ENCODE measurements at regions not wholly inside any gene's neighbourhood (a gene's known extent, or its start where the extent isn't known, plus 50 kb on each side); places are given as distances from the start of the nearest gene placed in this dataset.
"Not testable (repeated sequence)": the region's sequence is repeated elsewhere in the genome, so short reads cannot be mapped to it uniquely, and the experiment has no call there.

GRCh38 chr1:244296003-244296402 lies 155.7 kb downstream of the ADSS2 start:
- DNase-seq (ENCODE audit: low spot score) = no peak
- TF ChIP-seq, protein P1, sequence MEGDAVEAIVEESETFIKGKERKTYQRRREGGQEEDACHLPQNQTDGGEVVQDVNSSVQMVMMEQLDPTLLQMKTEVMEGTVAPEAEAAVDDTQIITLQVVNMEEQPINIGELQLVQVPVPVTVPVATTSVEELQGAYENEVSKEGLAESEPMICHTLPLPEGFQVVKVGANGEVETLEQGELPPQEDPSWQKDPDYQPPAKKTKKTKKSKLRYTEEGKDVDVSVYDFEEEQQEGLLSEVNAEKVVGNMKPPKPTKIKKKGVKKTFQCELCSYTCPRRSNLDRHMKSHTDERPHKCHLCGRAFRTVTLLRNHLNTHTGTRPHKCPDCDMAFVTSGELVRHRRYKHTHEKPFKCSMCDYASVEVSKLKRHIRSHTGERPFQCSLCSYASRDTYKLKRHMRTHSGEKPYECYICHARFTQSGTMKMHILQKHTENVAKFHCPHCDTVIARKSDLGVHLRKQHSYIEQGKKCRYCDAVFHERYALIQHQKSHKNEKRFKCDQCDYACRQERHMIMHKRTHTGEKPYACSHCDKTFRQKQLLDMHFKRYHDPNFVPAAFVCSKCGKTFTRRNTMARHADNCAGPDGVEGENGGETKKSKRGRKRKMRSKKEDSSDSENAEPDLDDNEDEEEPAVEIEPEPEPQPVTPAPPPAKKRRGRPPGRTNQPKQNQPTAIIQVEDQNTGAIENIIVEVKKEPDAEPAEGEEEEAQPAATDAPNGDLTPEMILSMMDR (IDR thresholded peaks at IDR 0.05; ENCODE audit: extremely low read depth, missing control alignments) = no peak

DNA sequence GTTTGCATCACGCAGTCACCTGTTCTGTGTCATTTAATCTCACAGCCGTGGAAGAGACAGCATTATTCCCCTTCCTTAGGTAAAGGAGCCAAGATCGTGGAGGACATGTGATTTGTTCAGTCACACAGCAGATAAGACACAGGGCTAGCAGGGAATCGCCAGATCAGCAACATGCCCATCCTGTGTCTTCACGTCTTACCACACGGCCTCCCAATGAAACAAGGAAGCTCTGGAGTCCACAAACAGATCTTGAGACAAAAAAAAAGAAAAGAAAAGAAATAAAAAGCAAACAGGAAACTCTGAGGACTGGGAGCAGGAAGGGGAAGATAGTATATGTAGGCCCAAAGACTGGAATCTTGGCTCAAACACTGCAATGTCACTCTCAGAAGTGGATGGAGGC lies 155.3 kb downstream of the ADSS2 start:
- DNase-seq (ENCODE audit: low spot score) = no peak
- TF ChIP-seq, protein P1 (IDR thresholded peaks at IDR 0.05; ENCODE audit: extremely low read depth, missing control alignments) = no peak

DNA sequence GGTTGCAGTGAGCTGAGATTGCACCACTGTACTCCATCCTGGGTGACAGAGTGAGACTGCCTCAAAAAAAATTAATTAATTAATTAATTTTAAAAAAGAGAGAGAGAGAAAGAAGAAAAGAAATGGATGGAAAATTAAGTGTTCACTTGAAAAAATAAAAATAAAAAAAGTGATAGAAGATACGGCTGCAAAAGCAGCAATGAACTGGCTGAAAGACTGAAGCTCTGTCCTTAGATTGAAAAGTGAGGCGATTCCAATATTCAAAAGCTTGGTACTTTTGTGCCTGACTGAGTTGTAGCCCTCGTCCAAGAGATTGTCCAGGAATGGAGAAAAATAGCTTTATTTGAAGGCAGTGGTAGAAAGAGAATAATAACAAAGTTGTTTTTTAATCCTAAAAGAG lies 154.6 kb downstream of the ADSS2 start:
- no peak for DNase-seq (ENCODE audit: low spot score)
- TF ChIP-seq, protein P1 (IDR thresholded peaks at IDR 0.05; ENCODE audit: extremely low read depth, missing control alignments) = no peak

DNA sequence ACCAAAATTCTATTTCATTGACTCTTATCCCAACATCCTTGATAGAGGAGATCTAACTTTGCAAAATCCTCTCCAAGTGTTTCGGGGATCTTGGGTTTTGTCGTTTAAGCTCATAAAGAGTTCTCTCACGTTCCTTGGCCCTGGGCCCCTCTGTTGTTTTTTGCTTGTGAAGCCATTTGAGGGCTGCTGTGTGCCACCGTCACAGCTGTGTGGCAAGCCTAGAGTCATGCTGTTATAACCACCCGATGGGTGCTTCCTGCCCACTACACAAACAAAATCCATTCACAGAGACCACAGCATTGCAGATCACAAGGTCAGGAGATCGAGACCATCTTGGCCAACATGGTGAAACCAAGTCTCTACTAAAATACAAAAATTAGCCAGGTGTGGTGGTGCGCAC lies 154.1 kb downstream of the ADSS2 start:
- no peak for DNase-seq (ENCODE audit: low spot score)
- TF ChIP-seq, protein P1 (IDR thresholded peaks at IDR 0.05; ENCODE audit: extremely low read depth, missing control alignments) = no peak

GRCh38 chr1:244300029-244300375 lies 151.7 kb downstream of the ADSS2 start:
- DNase-seq (ENCODE audit: low spot score) = not testable (repeated sequence)

GRCh38 chr1:244301595-244302130 lies 150.0 kb downstream of the ADSS2 start:
- TF ChIP-seq, protein P1 (IDR thresholded peaks at IDR 0.05; ENCODE audit: extremely low read depth, missing control alignments) = no peak
- DNase-seq (ENCODE audit: low spot score) = no peak

DNA sequence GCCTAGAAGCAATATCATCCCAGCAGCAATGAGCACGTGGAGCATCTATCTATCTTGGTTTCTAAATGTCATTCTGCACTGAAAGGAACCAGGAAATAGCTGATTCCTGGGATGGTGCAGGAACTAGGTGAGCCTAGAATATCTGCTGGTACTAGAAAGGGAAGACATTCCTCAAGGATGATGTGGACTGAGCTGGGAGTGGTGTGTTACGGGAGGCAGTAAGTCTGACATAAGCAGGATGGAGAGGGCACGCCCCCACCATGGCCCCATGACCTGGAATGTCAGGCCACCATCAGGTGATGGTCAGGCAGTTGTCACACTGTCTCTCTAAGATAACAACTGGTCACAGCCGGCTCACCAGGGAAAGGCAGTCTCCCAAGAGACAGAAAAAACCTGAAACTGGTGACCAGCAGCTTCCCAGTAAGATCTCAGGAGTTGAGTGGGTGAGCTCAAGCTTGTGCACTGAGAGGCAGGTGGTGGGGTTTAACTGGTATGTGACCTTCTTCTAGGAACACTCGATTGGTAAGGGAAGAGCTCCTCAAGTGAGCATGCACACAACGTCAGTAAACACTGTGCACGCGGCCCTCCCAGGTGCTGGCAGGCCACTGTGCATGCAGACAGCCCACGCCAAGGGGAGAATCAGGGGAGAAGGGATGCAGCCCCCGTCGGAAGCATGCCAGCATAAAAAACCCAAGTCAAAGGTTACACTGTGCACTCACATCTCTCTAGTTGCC lies 148.7 kb downstream of the ADSS2 start:
- TF ChIP-seq, protein P1 (IDR thresholded peaks at IDR 0.05; ENCODE audit: extremely low read depth, missing control alignments) = no peak
- no peak for DNase-seq (ENCODE audit: low spot score)

DNA sequence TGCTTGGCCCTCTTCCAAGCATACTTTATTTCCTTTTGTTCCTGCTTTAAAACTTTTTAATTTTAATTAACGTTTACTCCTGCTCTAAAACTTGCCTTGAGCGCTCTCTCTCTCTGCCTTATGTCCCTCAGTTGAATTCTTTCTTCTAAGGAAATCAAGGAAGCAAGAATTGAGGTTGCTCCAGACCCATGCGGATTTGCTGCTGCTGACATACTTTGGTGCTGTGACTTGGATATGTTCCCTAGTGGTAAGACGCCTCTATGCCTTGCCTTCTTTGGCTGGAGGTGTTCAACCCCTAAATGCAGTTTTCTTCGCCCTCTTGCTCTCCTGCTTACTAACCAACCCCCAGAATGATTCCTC lies 148.1 kb downstream of the ADSS2 start:
- DNase-seq (ENCODE audit: low spot score) = no peak
- TF ChIP-seq, protein P1 (IDR thresholded peaks at IDR 0.05; ENCODE audit: extremely low read depth, missing control alignments) = no peak
